ENCODE measurements at regions not wholly inside any gene's neighbourhood (a gene's known extent, or its start where the extent isn't known, plus 50 kb on each side); places are given as distances from the start of the nearest gene placed in this dataset.

DNA sequence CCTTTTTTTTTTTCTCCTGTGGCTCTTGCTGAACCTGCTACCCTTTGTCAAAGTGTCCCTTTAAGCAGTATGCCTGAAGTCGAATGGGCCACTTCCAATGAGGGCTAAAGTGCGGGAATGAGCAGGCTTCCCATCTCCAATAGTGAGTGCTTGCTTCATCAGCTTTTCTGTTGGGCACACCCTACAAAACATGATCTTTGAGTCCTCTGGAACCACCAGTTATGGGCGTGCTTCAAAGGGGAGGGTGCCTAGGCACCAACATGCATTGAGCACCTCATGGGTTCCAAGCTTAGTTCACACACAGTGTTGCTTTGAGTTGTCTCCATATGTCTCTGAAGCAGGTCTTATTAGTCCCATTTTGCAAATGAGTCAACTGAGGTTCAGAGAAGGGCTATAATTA is 132.8 kb upstream of the CPEB4 start:
- DNase-seq (ENCODE audit: low spot score) = no peak
- TF ChIP-seq, protein P1, sequence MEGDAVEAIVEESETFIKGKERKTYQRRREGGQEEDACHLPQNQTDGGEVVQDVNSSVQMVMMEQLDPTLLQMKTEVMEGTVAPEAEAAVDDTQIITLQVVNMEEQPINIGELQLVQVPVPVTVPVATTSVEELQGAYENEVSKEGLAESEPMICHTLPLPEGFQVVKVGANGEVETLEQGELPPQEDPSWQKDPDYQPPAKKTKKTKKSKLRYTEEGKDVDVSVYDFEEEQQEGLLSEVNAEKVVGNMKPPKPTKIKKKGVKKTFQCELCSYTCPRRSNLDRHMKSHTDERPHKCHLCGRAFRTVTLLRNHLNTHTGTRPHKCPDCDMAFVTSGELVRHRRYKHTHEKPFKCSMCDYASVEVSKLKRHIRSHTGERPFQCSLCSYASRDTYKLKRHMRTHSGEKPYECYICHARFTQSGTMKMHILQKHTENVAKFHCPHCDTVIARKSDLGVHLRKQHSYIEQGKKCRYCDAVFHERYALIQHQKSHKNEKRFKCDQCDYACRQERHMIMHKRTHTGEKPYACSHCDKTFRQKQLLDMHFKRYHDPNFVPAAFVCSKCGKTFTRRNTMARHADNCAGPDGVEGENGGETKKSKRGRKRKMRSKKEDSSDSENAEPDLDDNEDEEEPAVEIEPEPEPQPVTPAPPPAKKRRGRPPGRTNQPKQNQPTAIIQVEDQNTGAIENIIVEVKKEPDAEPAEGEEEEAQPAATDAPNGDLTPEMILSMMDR (IDR thresholded peaks at IDR 0.05; ENCODE audit: extremely low read depth, insufficient read depth, missing control alignments) = no peak
- in situ Hi-C loops (cut with MboI; ENCODE audit: low pct_unique_long_range_greater_than_20kb, low sequenced_read_pairs, unreplicated experiment) = no loop called here

GRCh38 chr5:173757403-173758209 is 130.5 kb upstream of the CPEB4 start:
- in situ Hi-C loops (cut with MboI; ENCODE audit: low pct_unique_long_range_greater_than_20kb, low sequenced_read_pairs, unreplicated experiment) = no loop called here
- DNase-seq (ENCODE audit: low spot score) = no peak

GRCh38 chr5:173758676-173759075 is 129.5 kb upstream of the CPEB4 start:
- no peak for DNase-seq (ENCODE audit: low spot score)
- TF ChIP-seq, protein P1 (IDR thresholded peaks at IDR 0.05; ENCODE audit: extremely low read depth, insufficient read depth, missing control alignments) = no peak
- in situ Hi-C loops (cut with MboI; ENCODE audit: low pct_unique_long_range_greater_than_20kb, low sequenced_read_pairs, unreplicated experiment) = no loop called here

More at GRCh38 chr5:173757403-173758209, 130.5 kb upstream of the CPEB4 start:
- TF ChIP-seq, protein P1 (IDR thresholded peaks at IDR 0.05; ENCODE audit: extremely low read depth, insufficient read depth, missing control alignments) = no peak

DNA sequence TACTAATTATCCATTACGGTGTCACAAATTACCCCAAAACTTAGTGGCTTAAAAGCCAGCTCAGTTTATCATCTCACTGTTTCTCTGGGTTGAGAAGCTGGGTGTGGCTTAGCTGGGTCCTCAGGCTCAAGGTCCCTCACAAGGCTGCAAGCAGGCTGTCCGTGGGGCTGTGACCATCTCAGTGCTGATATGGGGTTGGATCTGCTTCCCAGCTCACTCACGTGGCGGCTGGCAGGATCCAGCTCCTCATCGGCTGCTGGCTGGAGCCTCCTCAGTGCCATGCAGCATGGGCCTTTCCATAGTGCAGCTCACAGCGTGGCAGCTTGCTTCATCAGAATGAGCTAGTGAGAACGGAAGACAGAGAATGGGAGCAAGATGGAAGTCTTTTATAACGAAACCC is 128.5 kb upstream of the CPEB4 start:
- in situ Hi-C loops (cut with MboI; ENCODE audit: low pct_unique_long_range_greater_than_20kb, low sequenced_read_pairs, unreplicated experiment) = no loop called here
- TF ChIP-seq, protein P1 (IDR thresholded peaks at IDR 0.05; ENCODE audit: extremely low read depth, insufficient read depth, missing control alignments) = no peak
- DNase-seq (ENCODE audit: low spot score) = no peak

DNA sequence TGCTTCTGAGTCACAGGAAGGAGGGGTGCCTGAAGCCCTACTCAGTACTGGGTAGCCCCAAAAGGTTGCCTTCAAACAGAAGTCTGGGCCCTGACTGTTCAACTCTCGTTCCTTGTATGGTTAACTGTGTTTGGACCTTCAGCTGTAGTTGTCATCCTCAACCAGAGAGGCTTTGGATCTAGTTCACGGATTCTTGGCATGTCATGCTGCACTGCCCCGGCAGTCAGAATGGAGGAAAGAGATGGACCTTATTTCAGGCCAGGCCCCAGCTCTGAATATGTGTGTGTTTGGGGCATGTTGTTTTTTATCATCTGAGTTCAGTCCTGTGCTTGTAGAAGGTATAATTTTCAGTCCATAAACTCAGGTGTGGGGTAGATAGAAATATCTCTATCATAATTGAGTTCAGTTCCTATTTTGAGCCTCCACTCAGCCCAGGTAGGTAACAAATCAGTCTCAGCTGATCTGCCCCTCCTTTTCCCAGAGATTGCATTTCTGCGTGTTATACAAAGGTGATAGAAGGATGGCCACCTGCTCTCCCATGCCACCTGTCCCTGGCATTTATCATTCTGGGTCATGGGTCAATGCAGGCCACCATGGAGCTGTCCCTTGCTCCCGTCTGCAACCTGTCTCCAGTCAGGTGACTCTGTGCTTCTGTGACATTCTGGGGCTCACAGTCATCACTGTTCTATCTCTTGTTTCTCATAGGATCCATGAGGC is 127.5 kb upstream of the CPEB4 start:
- TF ChIP-seq, protein P1 (IDR thresholded peaks at IDR 0.05; ENCODE audit: extremely low read depth, insufficient read depth, missing control alignments) = no peak
- no peak for DNase-seq (ENCODE audit: low spot score)
- in situ Hi-C loops (cut with MboI; ENCODE audit: low pct_unique_long_range_greater_than_20kb, low sequenced_read_pairs, unreplicated experiment) = no loop called here

GRCh38 chr5:173761178-173761513 is 127.0 kb upstream of the CPEB4 start:
- DNase-seq (ENCODE audit: low spot score) = no peak
- in situ Hi-C loops (cut with MboI; ENCODE audit: low pct_unique_long_range_greater_than_20kb, low sequenced_read_pairs, unreplicated experiment) = no loop called here
- TF ChIP-seq, protein P1 (IDR thresholded peaks at IDR 0.05; ENCODE audit: extremely low read depth, insufficient read depth, missing control alignments) = no peak
